Panc1 (cell line): ENCODE measurements at regions not wholly inside any gene's neighbourhood (a gene's known extent, or its start where the extent isn't known, plus 50 kb on each side); places are given as distances from the start of the nearest gene placed in this dataset.

Source experiments
- ATAC-seq: fragments of 200-7000 bp; cut with Tn5 transposase; 2 replicates; pipeline ENCODE4 v1.9.1; 2020; ENCODE audit warnings: mild to moderate bottlenecking, moderate library complexity
- BruUV-seq: library from RNA; stranded (reverse); fragments of 400-500 nt; replicated peaks from 2 replicates; lab custom pipeline; 2021; lab: Mats Ljungman, UMichigan
- CTCF ChIA-PET: fragments of 300-600 bp; sonication (Branson Sonifier 250); formaldehyde crosslinking; loops from one replicate; lab custom pipeline; 2022; ENCODE audit warnings: antibody characterized with exemption; lab: Charles Lee
- POLR2A ChIA-PET: fragments of 300-600 bp; sonication (Branson Sonifier 250); formaldehyde crosslinking; loops from one replicate; lab custom pipeline; 2022; ENCODE audit warnings: antibody characterized with exemption; lab: Charles Lee
- DNase-seq: peaks from one replicate; pipeline ENCODE4 v3.0.0-alpha.2; 2010; ENCODE audit warnings: low read depth, low spot score
- H3K27ac ChIP-seq: 2 replicates; pipeline ENCODE4 v1.5.1; 2011; ENCODE audit warnings: mild to moderate bottlenecking, low read length, inconsistent platforms
- H3K27me3 ChIP-seq: fragments of 200-500 bp; sonication (Bioruptor generic); 2 replicates; pipeline ENCODE4 v1.6.0; 2014; ENCODE audit warnings: low read length, inconsistent platforms; ENCODE audit not compliant: control insufficient read depth, insufficient read depth
- H3K36me3 ChIP-seq: fragments of 200-500 bp; sonication (Bioruptor generic); 2 replicates; pipeline ENCODE4 v1.5.1; 2014; ENCODE audit warnings: inconsistent platforms, mild to moderate bottlenecking, low read length, moderate library complexity; ENCODE audit not compliant: control insufficient read depth, insufficient read depth
- H3K4me1 ChIP-seq: 2 replicates; pipeline ENCODE4 v1.5.1; 2011; ENCODE audit warnings: inconsistent platforms, mild to moderate bottlenecking, low read length, moderate library complexity; ENCODE audit not compliant: control insufficient read depth, insufficient read depth
- H3K4me3 ChIP-seq, 2 experiments: 2 replicates each; pipeline ENCODE4 v1.5.1; 2011 to 2012; ENCODE audit warnings: low read depth in 2 of 2, low read length in 2 of 2, mild to moderate bottlenecking in 2 of 2, inconsistent platforms in 1 of 2, moderate library complexity in 1 of 2
- H3K9me3 ChIP-seq: fragments of 200-500 bp; sonication (Bioruptor generic); 2 replicates; pipeline ENCODE4 v1.5.1; 2014; ENCODE audit warnings: low read depth, mild to moderate bottlenecking, inconsistent platforms, low read length, moderate library complexity; ENCODE audit not compliant: control insufficient read depth, insufficient read depth
- CTCF ChIP-seq: fragments of 450-650 bp; IDR thresholded peaks from 2 replicates; pipeline ENCODE4 v1.5.1; 2017; ENCODE audit warnings: mild to moderate bottlenecking
- POLR2AphosphoS5 ChIP-seq: IDR thresholded peaks from 2 replicates; pipeline ENCODE4 v1.6.1; 2012; ENCODE audit warnings: mild to moderate bottlenecking, low read depth, low read length, moderate library complexity
- REST ChIP-seq, 2 experiments: IDR thresholded peaks; 2 replicates each; pipeline ENCODE4 v1.6.1; 2011 to 2012; ENCODE audit warnings: low read depth in 2 of 2, control low read depth in 1 of 2, low read length in 1 of 2, mild to moderate bottlenecking in 1 of 2, moderate library complexity in 1 of 2; ENCODE audit not compliant: insufficient read depth in 1 of 2
- SIN3A ChIP-seq: IDR thresholded peaks from 2 replicates; pipeline ENCODE4 v1.6.1; 2012; ENCODE audit warnings: low read depth, mild to moderate bottlenecking, low read length, moderate library complexity, borderline replicate concordance; ENCODE audit not compliant: insufficient read depth
- TCF7L2 ChIP-seq: IDR thresholded peaks from 2 replicates; pipeline ENCODE4 v1.6.1; 2011; ENCODE audit warnings: mild to moderate bottlenecking, low read depth, low read length, inconsistent platforms
- in situ Hi-C: cut with HindIII; loops from 2 replicates; pipeline ENCODE4 v1.10.0; 2016; ENCODE audit warnings: low sequenced_read_pairs, low pct_unique_long_range_greater_than_20kb
- intact Hi-C: fragments of 100-400 bp; cut with micrococcal nuclease; formaldehyde crosslinking; loops from one replicate; pipeline ENCODE4 v1.10.0; 2022; ENCODE audit not compliant: unreplicated experiment

- POLR2A ChIA-PET, result no interaction called here
- TF ChIP-seq REST (IDR thresholded peaks at IDR 0.05; ENCODE audit: insufficient read depth in 1 of 2, low read depth in 2 of 2, low read length in 1 of 2) (no peak), TCF7L2 (no peak), CTCF (no peak), SIN3A (no peak), POLR2AphosphoS5 (no peak)
- in situ Hi-C loops, result no loop called here
Measured at GRCh38 chr1:214997685-214998084, 84.9 kb upstream of the KCNK2 start.

GRCh38 chr1:215001419-215002021 lies 81.0 kb upstream of the KCNK2 start:
- no peak overlapping the region for H3K27ac ChIP-seq
- no peak for TF ChIP-seq REST (IDR thresholded peaks at IDR 0.05; ENCODE audit: insufficient read depth in 1 of 2, low read depth in 2 of 2, low read length in 1 of 2)
- no peak for TF ChIP-seq POLR2AphosphoS5
- no peak for TF ChIP-seq CTCF
- TF ChIP-seq SIN3A, result no peak
- TF ChIP-seq TCF7L2, result no peak
- no TSS peak for BruUV-seq
- in situ Hi-C loops (no loop called here), intact Hi-C loops (no loop called here)
- H3K36me3 ChIP-seq, result no peaks in the 10 kb centered on the region
- no peaks in the 10 kb centered on the region for H3K4me1 ChIP-seq
- CTCF ChIA-PET, result no interaction called here
- POLR2A ChIA-PET, result no interaction called here
- H3K9me3 ChIP-seq, result no peaks in the 10 kb centered on the region
- no peak for ATAC-seq
- no peak overlapping the region for H3K4me3 ChIP-seq
- no peak for DNase-seq
- no peaks in the 10 kb centered on the region for H3K27me3 ChIP-seq

More at GRCh38 chr1:214997685-214998084, 84.9 kb upstream of the KCNK2 start:
- CTCF ChIA-PET, result no interaction called here
- Histone ChIP-seq H3K4me3 (no peak overlapping the region), H3K36me3 (no peaks in the 10 kb centered on the region), H3K27me3 (no peaks in the 10 kb centered on the region), H3K9me3 (no peaks in the 10 kb centered on the region), H3K27ac (no peak overlapping the region), H3K4me1 (no peaks in the 10 kb centered on the region)
- BruUV-seq, result no TSS peak
- intact Hi-C loops, result no loop called here
- DNase-seq (no peak), ATAC-seq (no peak)
